GM23338 (cell line): ENCODE measurements at regions not wholly inside any gene's neighbourhood (a gene's known extent, or its start where the extent isn't known, plus 50 kb on each side); places are given as distances from the start of the nearest gene placed in this dataset.

Experiments
- ATAC-seq: fragments of 200-7000 bp; cut with Tn5 transposase; 3 replicates; pipeline ENCODE4 v1.9.1; 2020
- DNase-seq: peaks from one replicate; pipeline ENCODE4 v3.0.0-alpha.2; 2015; ENCODE audit warnings: low spot score
- H2AFZ ChIP-seq: fragments of 200-600 bp; sonication (generic); 2 replicates; pipeline ENCODE4 v1.8.0; 2016; ENCODE audit warnings: antibody characterized with exemption, mild to moderate bottlenecking, moderate library complexity
- H3F3A ChIP-seq: fragments of 200-600 bp; sonication (generic); replicated peaks from 2 replicates; pipeline ENCODE4 v1.8.0; 2017; ENCODE audit warnings: antibody characterized with exemption, mixed run types, low read depth
- H3K27ac ChIP-seq: fragments of 200-600 bp; sonication (generic); 2 replicates; pipeline ENCODE4 v1.6.1; 2016; ENCODE audit warnings: low read depth
- H3K27me3 ChIP-seq: fragments of 200-600 bp; sonication (generic); 2 replicates; pipeline ENCODE4 v1.8.0; 2016; ENCODE audit warnings: mild to moderate bottlenecking, mixed run types, moderate library complexity; ENCODE audit not compliant: insufficient read depth
- H3K36me3 ChIP-seq: fragments of 200-600 bp; sonication (generic); 2 replicates; pipeline ENCODE4 v1.8.0; 2016; ENCODE audit warnings: mild to moderate bottlenecking; ENCODE audit not compliant: insufficient read depth
- H3K4me1 ChIP-seq: fragments of 200-600 bp; sonication (generic); 2 replicates; pipeline ENCODE4 v1.8.0; 2016; ENCODE audit warnings: mild to moderate bottlenecking, moderate library complexity; ENCODE audit not compliant: insufficient read depth
- H3K4me2 ChIP-seq: fragments of 200-600 bp; sonication (generic); 2 replicates; pipeline ENCODE4 v1.7.1; 2017; ENCODE audit warnings: mixed run types
- H3K4me3 ChIP-seq: fragments of 200-600 bp; sonication (generic); 2 replicates; pipeline ENCODE4 v1.6.1; 2016; ENCODE audit warnings: mixed run types
- H3K79me2 ChIP-seq: fragments of 200-600 bp; sonication (generic); replicated peaks from 2 replicates; pipeline ENCODE4 v1.8.0; 2017; ENCODE audit warnings: mild to moderate bottlenecking; ENCODE audit not compliant: insufficient read depth
- H3K9me2 ChIP-seq: fragments of 200-600 bp; sonication (generic); 2 replicates; pipeline ENCODE4 v1.8.0; 2017; ENCODE audit not compliant: insufficient read depth
- H4K20me1 ChIP-seq: fragments of 200-600 bp; sonication (generic); replicated peaks from 2 replicates; pipeline ENCODE4 v1.8.0; 2017; ENCODE audit warnings: mild to moderate bottlenecking; ENCODE audit not compliant: insufficient read depth
- H3K27ac Mint-ChIP-seq: 2 replicates; pipeline ENCODE4 v1.8.0; 2020; ENCODE audit warnings: inconsistent platforms, mild to moderate bottlenecking, moderate library complexity, mixed read lengths
- H3K27me3 Mint-ChIP-seq: 3 replicates; pipeline ENCODE4 v1.8.0; 2022; ENCODE audit warnings: low read depth, mild to moderate bottlenecking, moderate library complexity, mixed read lengths, inconsistent platforms; ENCODE audit not compliant: insufficient read depth, poor library complexity
- H3K36me3 Mint-ChIP-seq: 3 replicates; pipeline ENCODE4 v1.8.0; 2021; ENCODE audit warnings: low read depth, mild to moderate bottlenecking, inconsistent platforms, moderate library complexity, mixed read lengths
- H3K4me1 Mint-ChIP-seq: 3 replicates; pipeline ENCODE4 v1.8.0; 2020; ENCODE audit warnings: mild to moderate bottlenecking, inconsistent platforms, mixed read lengths
- H3K4me3 Mint-ChIP-seq: 3 replicates; pipeline ENCODE4 v1.8.0; 2021; ENCODE audit warnings: moderate library complexity, mild to moderate bottlenecking, inconsistent platforms, mixed read lengths
- H3K9me3 Mint-ChIP-seq: 3 replicates; pipeline ENCODE4 v1.8.0; 2020; ENCODE audit warnings: moderate library complexity, mild to moderate bottlenecking, inconsistent platforms, mixed read lengths
- CREB1 ChIP-seq: fragments of 250-450 bp; sonication (Bioruptor Pico); IDR thresholded peaks from 2 replicates; pipeline ENCODE4 v1.5.0; 2020; ENCODE audit warnings: low read depth, mild to moderate bottlenecking, moderate library complexity
- ETS1 ChIP-seq: IDR thresholded peaks from 2 replicates; pipeline ENCODE4 v1.6.1; 2016; ENCODE audit warnings: antibody characterized with exemption
- EZH2 ChIP-seq: fragments of 200-600 bp; sonication (generic); IDR thresholded peaks from one replicate; pipeline ENCODE4 v1.8.0; 2017; ENCODE audit warnings: antibody characterized with exemption, mild to moderate bottlenecking, low read depth; ENCODE audit not compliant: unreplicated experiment
- EZH2phosphoT487 ChIP-seq: fragments of 200-600 bp; sonication (generic); IDR thresholded peaks from one replicate; pipeline ENCODE4 v1.8.1; 2018; ENCODE audit warnings: antibody characterized with exemption; ENCODE audit not compliant: unreplicated experiment
- JUNB ChIP-seq: IDR thresholded peaks from one replicate; pipeline ENCODE4 v1.6.1; 2016; ENCODE audit warnings: antibody characterized with exemption; ENCODE audit not compliant: unreplicated experiment
- NANOG ChIP-seq: IDR thresholded peaks from 2 replicates; pipeline ENCODE4 v1.6.1; 2016; ENCODE audit warnings: antibody characterized with exemption, borderline replicate concordance
- POLR2AphosphoS5 ChIP-seq: IDR thresholded peaks from 2 replicates; pipeline ENCODE4 v1.6.1; 2016; ENCODE audit warnings: antibody characterized with exemption, low read depth
- STAT1 ChIP-seq: IDR thresholded peaks from one replicate; pipeline ENCODE4 v1.6.1; 2016; ENCODE audit warnings: antibody characterized with exemption; ENCODE audit not compliant: unreplicated experiment
- ZNF114 ChIP-seq: fragments of 250-450 bp; sonication (Bioruptor Pico); IDR thresholded peaks from 2 replicates; pipeline ENCODE4 v1.5.0; 2020; ENCODE audit warnings: mild to moderate bottlenecking, moderate library complexity
- ZNF331 ChIP-seq: fragments of 250-450 bp; sonication (Bioruptor Pico); IDR thresholded peaks from 2 replicates; pipeline ENCODE4 v1.5.0; 2020; ENCODE audit warnings: low read depth, mild to moderate bottlenecking, moderate library complexity
- TF ChIP-seq, protein P1 (sequence below): IDR thresholded peaks from one replicate; pipeline ENCODE4 v1.6.1; 2018; ENCODE audit warnings: antibody characterized with exemption; ENCODE audit not compliant: unreplicated experiment
- TF ChIP-seq, protein P2 (sequence below), 2 experiments: fragments of 200-600 bp in 1 of 2; sonication (generic) in 1 of 2; conservative IDR thresholded peaks; 2 replicates each; pipeline versions ENCODE4 v1.5.1 to v1.6.1; 2016 to 2017; ENCODE audit warnings: antibody characterized with exemption in 2 of 2, low read depth in 2 of 2, mild to moderate bottlenecking in 2 of 2, moderate library complexity in 1 of 2
- TF ChIP-seq, protein P3 (sequence below): fragments of 250-450 bp; sonication (Bioruptor Pico); IDR thresholded peaks from 2 replicates; pipeline ENCODE4 v1.5.0; 2020; ENCODE audit warnings: mild to moderate bottlenecking, moderate library complexity

DNA sequence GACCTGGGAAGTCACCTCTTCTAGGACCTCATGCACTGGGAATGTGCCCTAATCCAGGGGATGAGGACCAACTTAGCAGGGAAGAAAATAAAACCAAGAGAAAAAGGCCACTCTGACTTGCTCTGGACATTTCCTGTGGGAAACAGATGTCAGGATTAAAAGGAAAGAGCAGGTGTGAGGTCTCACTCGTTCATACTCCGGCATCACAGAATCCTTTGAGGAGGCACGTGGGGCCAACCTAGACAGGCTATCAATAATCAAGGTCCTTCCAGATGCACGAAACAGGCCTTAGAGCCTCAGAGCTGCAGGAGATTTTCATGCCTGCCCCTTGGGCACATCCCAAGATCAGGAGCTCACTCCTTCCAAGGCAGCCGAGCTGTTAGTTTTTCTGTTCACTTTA lies 321.5 kb upstream of the CCL2 start:
- H2AFZ ChIP-seq: no peak overlapping the region
- H3K27me3 ChIP-seq: no peaks in the 10 kb centered on the region
- no peak for TF ChIP-seq NANOG
- TF ChIP-seq STAT1: no peak
- TF ChIP-seq ZNF331 (CRISPR knock-in tag): no peak
- TF ChIP-seq JUNB: no peak
- TF ChIP-seq, protein P1, sequence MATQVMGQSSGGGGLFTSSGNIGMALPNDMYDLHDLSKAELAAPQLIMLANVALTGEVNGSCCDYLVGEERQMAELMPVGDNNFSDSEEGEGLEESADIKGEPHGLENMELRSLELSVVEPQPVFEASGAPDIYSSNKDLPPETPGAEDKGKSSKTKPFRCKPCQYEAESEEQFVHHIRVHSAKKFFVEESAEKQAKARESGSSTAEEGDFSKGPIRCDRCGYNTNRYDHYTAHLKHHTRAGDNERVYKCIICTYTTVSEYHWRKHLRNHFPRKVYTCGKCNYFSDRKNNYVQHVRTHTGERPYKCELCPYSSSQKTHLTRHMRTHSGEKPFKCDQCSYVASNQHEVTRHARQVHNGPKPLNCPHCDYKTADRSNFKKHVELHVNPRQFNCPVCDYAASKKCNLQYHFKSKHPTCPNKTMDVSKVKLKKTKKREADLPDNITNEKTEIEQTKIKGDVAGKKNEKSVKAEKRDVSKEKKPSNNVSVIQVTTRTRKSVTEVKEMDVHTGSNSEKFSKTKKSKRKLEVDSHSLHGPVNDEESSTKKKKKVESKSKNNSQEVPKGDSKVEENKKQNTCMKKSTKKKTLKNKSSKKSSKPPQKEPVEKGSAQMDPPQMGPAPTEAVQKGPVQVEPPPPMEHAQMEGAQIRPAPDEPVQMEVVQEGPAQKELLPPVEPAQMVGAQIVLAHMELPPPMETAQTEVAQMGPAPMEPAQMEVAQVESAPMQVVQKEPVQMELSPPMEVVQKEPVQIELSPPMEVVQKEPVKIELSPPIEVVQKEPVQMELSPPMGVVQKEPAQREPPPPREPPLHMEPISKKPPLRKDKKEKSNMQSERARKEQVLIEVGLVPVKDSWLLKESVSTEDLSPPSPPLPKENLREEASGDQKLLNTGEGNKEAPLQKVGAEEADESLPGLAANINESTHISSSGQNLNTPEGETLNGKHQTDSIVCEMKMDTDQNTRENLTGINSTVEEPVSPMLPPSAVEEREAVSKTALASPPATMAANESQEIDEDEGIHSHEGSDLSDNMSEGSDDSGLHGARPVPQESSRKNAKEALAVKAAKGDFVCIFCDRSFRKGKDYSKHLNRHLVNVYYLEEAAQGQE: no peak
- TF ChIP-seq, protein P2, sequence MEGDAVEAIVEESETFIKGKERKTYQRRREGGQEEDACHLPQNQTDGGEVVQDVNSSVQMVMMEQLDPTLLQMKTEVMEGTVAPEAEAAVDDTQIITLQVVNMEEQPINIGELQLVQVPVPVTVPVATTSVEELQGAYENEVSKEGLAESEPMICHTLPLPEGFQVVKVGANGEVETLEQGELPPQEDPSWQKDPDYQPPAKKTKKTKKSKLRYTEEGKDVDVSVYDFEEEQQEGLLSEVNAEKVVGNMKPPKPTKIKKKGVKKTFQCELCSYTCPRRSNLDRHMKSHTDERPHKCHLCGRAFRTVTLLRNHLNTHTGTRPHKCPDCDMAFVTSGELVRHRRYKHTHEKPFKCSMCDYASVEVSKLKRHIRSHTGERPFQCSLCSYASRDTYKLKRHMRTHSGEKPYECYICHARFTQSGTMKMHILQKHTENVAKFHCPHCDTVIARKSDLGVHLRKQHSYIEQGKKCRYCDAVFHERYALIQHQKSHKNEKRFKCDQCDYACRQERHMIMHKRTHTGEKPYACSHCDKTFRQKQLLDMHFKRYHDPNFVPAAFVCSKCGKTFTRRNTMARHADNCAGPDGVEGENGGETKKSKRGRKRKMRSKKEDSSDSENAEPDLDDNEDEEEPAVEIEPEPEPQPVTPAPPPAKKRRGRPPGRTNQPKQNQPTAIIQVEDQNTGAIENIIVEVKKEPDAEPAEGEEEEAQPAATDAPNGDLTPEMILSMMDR (conservative IDR thresholded peaks at IDR 0.05; ENCODE audit: low read depth in 2 of 2): no peak
- TF ChIP-seq EZH2: no peak
- no peak for TF ChIP-seq POLR2AphosphoS5
- TF ChIP-seq CREB1 (CRISPR knock-in tag): no peak
- no peak for TF ChIP-seq EZH2phosphoT487
- no peak for TF ChIP-seq ZNF114 (CRISPR knock-in tag)
- no peak for TF ChIP-seq ETS1
- TF ChIP-seq, protein P3, sequence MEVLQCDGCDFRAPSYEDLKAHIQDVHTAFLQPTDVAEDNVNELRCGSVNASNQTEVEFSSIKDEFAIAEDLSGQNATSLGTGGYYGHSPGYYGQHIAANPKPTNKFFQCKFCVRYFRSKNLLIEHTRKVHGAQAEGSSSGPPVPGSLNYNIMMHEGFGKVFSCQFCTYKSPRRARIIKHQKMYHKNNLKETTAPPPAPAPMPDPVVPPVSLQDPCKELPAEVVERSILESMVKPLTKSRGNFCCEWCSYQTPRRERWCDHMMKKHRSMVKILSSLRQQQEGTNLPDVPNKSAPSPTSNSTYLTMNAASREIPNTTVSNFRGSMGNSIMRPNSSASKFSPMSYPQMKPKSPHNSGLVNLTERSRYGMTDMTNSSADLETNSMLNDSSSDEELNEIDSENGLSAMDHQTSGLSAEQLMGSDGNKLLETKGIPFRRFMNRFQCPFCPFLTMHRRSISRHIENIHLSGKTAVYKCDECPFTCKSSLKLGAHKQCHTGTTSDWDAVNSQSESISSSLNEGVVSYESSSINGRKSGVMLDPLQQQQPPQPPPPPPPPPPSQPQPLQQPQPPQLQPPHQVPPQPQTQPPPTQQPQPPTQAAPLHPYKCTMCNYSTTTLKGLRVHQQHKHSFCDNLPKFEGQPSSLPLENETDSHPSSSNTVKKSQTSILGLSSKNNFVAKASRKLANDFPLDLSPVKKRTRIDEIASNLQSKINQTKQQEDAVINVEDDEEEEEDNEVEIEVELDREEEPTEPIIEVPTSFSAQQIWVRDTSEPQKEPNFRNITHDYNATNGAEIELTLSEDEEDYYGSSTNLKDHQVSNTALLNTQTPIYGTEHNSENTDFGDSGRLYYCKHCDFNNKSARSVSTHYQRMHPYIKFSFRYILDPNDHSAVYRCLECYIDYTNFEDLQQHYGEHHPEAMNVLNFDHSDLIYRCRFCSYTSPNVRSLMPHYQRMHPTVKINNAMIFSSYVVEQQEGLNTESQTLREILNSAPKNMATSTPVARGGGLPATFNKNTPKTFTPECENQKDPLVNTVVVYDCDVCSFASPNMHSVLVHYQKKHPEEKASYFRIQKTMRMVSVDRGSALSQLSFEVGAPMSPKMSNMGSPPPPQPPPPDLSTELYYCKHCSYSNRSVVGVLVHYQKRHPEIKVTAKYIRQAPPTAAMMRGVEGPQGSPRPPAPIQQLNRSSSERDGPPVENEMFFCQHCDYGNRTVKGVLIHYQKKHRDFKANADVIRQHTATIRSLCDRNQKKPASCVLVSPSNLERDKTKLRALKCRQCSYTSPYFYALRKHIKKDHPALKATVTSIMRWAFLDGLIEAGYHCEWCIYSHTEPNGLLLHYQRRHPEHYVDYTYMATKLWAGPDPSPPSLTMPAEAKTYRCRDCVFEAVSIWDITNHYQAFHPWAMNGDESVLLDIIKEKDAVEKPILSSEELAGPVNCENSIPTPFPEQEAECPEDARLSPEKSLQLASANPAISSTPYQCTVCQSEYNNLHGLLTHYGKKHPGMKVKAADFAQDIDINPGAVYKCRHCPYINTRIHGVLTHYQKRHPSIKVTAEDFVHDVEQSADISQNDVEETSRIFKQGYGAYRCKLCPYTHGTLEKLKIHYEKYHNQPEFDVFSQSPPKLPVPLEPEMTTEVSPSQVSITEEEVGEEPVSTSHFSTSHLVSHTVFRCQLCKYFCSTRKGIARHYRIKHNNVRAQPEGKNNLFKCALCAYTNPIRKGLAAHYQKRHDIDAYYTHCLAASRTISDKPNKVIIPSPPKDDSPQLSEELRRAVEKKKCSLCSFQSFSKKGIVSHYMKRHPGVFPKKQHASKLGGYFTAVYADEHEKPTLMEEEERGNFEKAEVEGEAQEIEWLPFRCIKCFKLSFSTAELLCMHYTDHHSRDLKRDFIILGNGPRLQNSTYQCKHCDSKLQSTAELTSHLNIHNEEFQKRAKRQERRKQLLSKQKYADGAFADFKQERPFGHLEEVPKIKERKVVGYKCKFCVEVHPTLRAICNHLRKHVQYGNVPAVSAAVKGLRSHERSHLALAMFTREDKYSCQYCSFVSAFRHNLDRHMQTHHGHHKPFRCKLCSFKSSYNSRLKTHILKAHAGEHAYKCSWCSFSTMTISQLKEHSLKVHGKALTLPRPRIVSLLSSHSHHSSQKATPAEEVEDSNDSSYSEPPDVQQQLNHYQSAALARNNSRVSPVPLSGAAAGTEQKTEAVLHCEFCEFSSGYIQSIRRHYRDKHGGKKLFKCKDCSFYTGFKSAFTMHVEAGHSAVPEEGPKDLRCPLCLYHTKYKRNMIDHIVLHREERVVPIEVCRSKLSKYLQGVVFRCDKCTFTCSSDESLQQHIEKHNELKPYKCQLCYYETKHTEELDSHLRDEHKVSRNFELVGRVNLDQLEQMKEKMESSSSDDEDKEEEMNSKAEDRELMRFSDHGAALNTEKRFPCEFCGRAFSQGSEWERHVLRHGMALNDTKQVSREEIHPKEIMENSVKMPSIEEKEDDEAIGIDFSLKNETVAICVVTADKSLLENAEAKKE (CRISPR knock-in tag): no peak
- Mint-ChIP-seq H3K27me3 (peaks cover 11% of the 10 kb centered on the region), H3K4me3 (no peak overlapping the region), H3K36me3 (peaks cover 7% of the 10 kb centered on the region; the same call in 2 of the 3 replicates), H3K27ac (no peak overlapping the region), H3K4me1 (peaks cover 47% of the 10 kb centered on the region), H3K9me3 (peaks cover 11% of the 10 kb centered on the region; the same call in 2 of the 3 replicates)
- H3K36me3 ChIP-seq: no peaks in the 10 kb centered on the region
- ATAC-seq: no peak
- no peaks in the 10 kb centered on the region for H3K79me2 ChIP-seq
- no peak overlapping the region for H3K4me3 ChIP-seq
- no peaks in the 10 kb centered on the region for H3K9me2 ChIP-seq
- H3K4me2 ChIP-seq: no peak overlapping the region
- H3K27ac ChIP-seq: no peak overlapping the region
- no peaks in the 10 kb centered on the region; the same call in 1 of the 2 replicates for H4K20me1 ChIP-seq
- H3K4me1 ChIP-seq: peaks cover 21% of the 10 kb centered on the region
- no peak for DNase-seq
- 0 out of 2 replicates have a peak, but pooled peaks cover 4% of the 10 kb centered on the region for H3F3A ChIP-seq
